A673 (cell line): ENCODE measurements at regions not wholly inside any gene's neighbourhood (a gene's known extent, or its start where the extent isn't known, plus 50 kb on each side); places are given as distances from the start of the nearest gene placed in this dataset.

Experiments
- EZH2 ChIP-seq: fragments of 200-600 bp; sonication (generic); IDR thresholded peaks from 2 replicates; pipeline ENCODE4 v1.6.1; 2017; ENCODE audit warnings: borderline replicate concordance, low read depth, mild to moderate bottlenecking, mixed read lengths, antibody characterized with exemption, low read length; ENCODE audit not compliant: poor library complexity, severe bottlenecking
- TF ChIP-seq, protein P1 (sequence below): fragments of 300-800, 200-600 bp; sonication (generic); conservative IDR thresholded peaks from 2 replicates; pipeline ENCODE4 v1.5.1; 2017; ENCODE audit warnings: low read depth, mild to moderate bottlenecking, antibody characterized with exemption, low read length, moderate library complexity, mixed read lengths

DNA sequence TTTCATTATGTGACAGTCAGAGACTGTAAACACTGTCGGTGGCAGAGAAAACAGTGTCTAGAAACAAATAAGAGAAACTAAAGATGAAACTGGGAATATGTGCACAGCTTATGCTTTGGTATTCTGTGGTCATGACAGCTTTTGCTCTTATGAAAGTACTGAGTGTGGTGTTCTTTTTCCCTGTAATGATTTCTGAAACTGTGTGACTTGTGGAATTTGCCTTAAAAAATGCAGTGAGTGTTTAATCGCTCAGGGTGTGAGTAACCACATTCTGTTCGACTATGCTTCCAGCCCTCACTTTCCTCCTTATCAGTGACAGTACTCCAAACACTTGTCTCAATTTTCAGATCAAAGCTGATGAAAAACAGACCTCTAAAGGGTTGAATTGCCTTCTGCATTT is 66.9 kb upstream of the DIAPH3 start:
- TF ChIP-seq, protein P1, sequence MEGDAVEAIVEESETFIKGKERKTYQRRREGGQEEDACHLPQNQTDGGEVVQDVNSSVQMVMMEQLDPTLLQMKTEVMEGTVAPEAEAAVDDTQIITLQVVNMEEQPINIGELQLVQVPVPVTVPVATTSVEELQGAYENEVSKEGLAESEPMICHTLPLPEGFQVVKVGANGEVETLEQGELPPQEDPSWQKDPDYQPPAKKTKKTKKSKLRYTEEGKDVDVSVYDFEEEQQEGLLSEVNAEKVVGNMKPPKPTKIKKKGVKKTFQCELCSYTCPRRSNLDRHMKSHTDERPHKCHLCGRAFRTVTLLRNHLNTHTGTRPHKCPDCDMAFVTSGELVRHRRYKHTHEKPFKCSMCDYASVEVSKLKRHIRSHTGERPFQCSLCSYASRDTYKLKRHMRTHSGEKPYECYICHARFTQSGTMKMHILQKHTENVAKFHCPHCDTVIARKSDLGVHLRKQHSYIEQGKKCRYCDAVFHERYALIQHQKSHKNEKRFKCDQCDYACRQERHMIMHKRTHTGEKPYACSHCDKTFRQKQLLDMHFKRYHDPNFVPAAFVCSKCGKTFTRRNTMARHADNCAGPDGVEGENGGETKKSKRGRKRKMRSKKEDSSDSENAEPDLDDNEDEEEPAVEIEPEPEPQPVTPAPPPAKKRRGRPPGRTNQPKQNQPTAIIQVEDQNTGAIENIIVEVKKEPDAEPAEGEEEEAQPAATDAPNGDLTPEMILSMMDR, result no peak
- no peak for TF ChIP-seq EZH2
